IMR-90 (cell line): ENCODE measurements at regions not wholly inside any gene's neighbourhood (a gene's known extent, or its start where the extent isn't known, plus 50 kb on each side); places are given as distances from the start of the nearest gene placed in this dataset.

Experiments
- ATAC-seq: fragments of 200-7000 bp; cut with Tn5 transposase; 2 replicates; pipeline ENCODE4 v1.9.1; 2020; ENCODE audit warnings: low read depth, mild to moderate bottlenecking, moderate library complexity
- BruUV-seq: library from RNA; stranded (reverse); fragments of 400-500 nt; replicated peaks from 2 replicates; lab custom pipeline; 2021; lab: Mats Ljungman, UMichigan
- CTCF ChIA-PET: fragments of 300-600 bp; formaldehyde crosslinking; extraction: SDS; loops from one replicate; lab custom pipeline; 2021; ENCODE audit warnings: antibody characterized with exemption; lab: Yijun Ruan, JAX
- POLR2A ChIA-PET: fragments of 300-600 bp; sonication (Branson Sonifier 250); formaldehyde crosslinking; loops from one replicate; lab custom pipeline; 2022; ENCODE audit warnings: antibody characterized with exemption; ENCODE audit not compliant: unreplicated experiment; lab: Charles Lee
- DNase-seq: peaks from one replicate; pipeline ENCODE4 v3.0.0; 2013
- H2AFZ ChIP-seq: replicated peaks from 2 replicates; pipeline ENCODE3; 2013; ENCODE audit warnings: low read length, mild to moderate bottlenecking; ENCODE audit not compliant: poor library complexity
- H2AK5ac ChIP-seq: 2 replicates; pipeline ENCODE4 v1.6.1; 2013; ENCODE audit warnings: low read depth, low read length, inconsistent platforms
- H2AK9ac ChIP-seq: replicated peaks from 2 replicates; pipeline ENCODE3; 2013; ENCODE audit warnings: mild to moderate bottlenecking, low read depth, low read length, moderate library complexity; ENCODE audit not compliant: poor library complexity
- H2BK120ac ChIP-seq: 2 replicates; pipeline ENCODE4 v1.6.1; 2013; ENCODE audit warnings: low read depth, low read length, inconsistent platforms
- H2BK15ac ChIP-seq: 3 replicates; pipeline ENCODE4 v1.6.1; 2013; ENCODE audit warnings: low read depth, low read length, inconsistent platforms
- H2BK20ac ChIP-seq: 2 replicates; pipeline ENCODE4 v1.6.1; 2013; ENCODE audit warnings: low read depth, mild to moderate bottlenecking, inconsistent platforms, low read length, moderate library complexity
- H2BK5ac ChIP-seq: 2 replicates; pipeline ENCODE4 v1.6.1; 2013; ENCODE audit warnings: mild to moderate bottlenecking, low read depth, low read length, inconsistent platforms; ENCODE audit not compliant: poor library complexity, severe bottlenecking
- H3K14ac ChIP-seq: replicated peaks from 2 replicates; pipeline ENCODE4 v1.6.1; 2013; ENCODE audit warnings: low read depth, low read length, inconsistent platforms
- H3K18ac ChIP-seq: 2 replicates; pipeline ENCODE4 v1.6.1; 2013; ENCODE audit warnings: low read depth, low read length, control low read depth
- H3K23ac ChIP-seq: 2 replicates; pipeline ENCODE4 v1.6.1; 2013; ENCODE audit warnings: low read depth, low read length, inconsistent platforms
- H3K27ac ChIP-seq: 2 replicates; pipeline ENCODE4 v1.5.1; 2013; ENCODE audit warnings: mild to moderate bottlenecking, control low read depth, low read length; ENCODE audit not compliant: insufficient read depth
- H3K27me3 ChIP-seq: 2 replicates; pipeline ENCODE4 v1.6.1; 2013; ENCODE audit warnings: low read length; ENCODE audit not compliant: control insufficient read depth, insufficient read depth
- H3K36me3 ChIP-seq: 2 replicates; pipeline ENCODE4 v1.6.1; 2013; ENCODE audit warnings: low read length, mixed read lengths; ENCODE audit not compliant: control insufficient read depth, insufficient read depth
- H3K4ac ChIP-seq: 2 replicates; pipeline ENCODE4 v1.6.1; 2013; ENCODE audit warnings: low read depth, low read length, inconsistent platforms
- H3K4me1 ChIP-seq: 2 replicates; pipeline ENCODE4 v1.6.1; 2013; ENCODE audit warnings: low read length, mixed read lengths; ENCODE audit not compliant: control insufficient read depth, insufficient read depth
- H3K4me2 ChIP-seq: 2 replicates; pipeline ENCODE4 v1.6.1; 2013; ENCODE audit warnings: low read depth, mild to moderate bottlenecking, control low read depth, low read length, moderate library complexity
- H3K4me3 ChIP-seq: 2 replicates; pipeline ENCODE4 v1.5.1; 2013; ENCODE audit warnings: low read depth, mild to moderate bottlenecking, control low read depth, low read length, moderate library complexity; ENCODE audit not compliant: insufficient read depth
- H3K56ac ChIP-seq: 2 replicates; pipeline ENCODE4 v1.6.1; 2013; ENCODE audit warnings: low read length, inconsistent platforms; ENCODE audit not compliant: insufficient read depth; ENCODE audit errors: extremely low read depth
- H3K79me1 ChIP-seq, 2 experiments: 2 replicates each; pipeline ENCODE4 v1.6.1; 2013; ENCODE audit warnings: low read length in 2 of 2, inconsistent platforms in 1 of 2, low read depth in 1 of 2
- H3K9ac ChIP-seq: 2 replicates; pipeline ENCODE4 v1.6.1; 2013; ENCODE audit warnings: low read depth, low read length, control low read depth
- H3K9me1 ChIP-seq: 2 replicates; pipeline ENCODE4 v1.6.1; 2013; ENCODE audit warnings: low read length, inconsistent platforms; ENCODE audit not compliant: insufficient read depth
- H3K9me3 ChIP-seq: 2 replicates; pipeline ENCODE4 v1.6.1; 2013; ENCODE audit warnings: low read length; ENCODE audit not compliant: control insufficient read depth, insufficient read depth
- H4K20me1 ChIP-seq: 2 replicates; pipeline ENCODE4 v1.6.1; 2013; ENCODE audit warnings: low read length, inconsistent platforms; ENCODE audit not compliant: insufficient read depth
- H4K5ac ChIP-seq: 2 replicates; pipeline ENCODE4 v1.6.1; 2013; ENCODE audit warnings: mild to moderate bottlenecking, low read depth, low read length, control low read depth
- H4K8ac ChIP-seq, 2 experiments: 2 replicates each; pipeline ENCODE4 v1.6.1; 2013; ENCODE audit warnings: low read depth in 2 of 2, low read length in 2 of 2, control low read depth in 1 of 2, inconsistent platforms in 1 of 2
- H4K91ac ChIP-seq: 2 replicates; pipeline ENCODE4 v1.6.1; 2013; ENCODE audit warnings: low read depth, low read length, inconsistent platforms; ENCODE audit not compliant: insufficient read depth
- CEBPB ChIP-seq: IDR thresholded peaks from 2 replicates; pipeline ENCODE4 v1.6.1; 2012; ENCODE audit warnings: low read depth, low read length, improper control_type of control experiment
- CHD1 ChIP-seq: IDR thresholded peaks from 2 replicates; pipeline ENCODE4 v1.6.1; 2012; ENCODE audit warnings: low read depth, low read length, improper control_type of control experiment
- MAZ ChIP-seq: IDR thresholded peaks from 2 replicates; pipeline ENCODE4 v1.6.1; 2012; ENCODE audit warnings: low read depth, mild to moderate bottlenecking, low read length, improper control_type of control experiment, moderate library complexity, borderline replicate concordance
- MXI1 ChIP-seq: IDR thresholded peaks from 2 replicates; pipeline ENCODE4 v1.6.1; 2012; ENCODE audit warnings: low read depth, mild to moderate bottlenecking, low read length, moderate library complexity, borderline replicate concordance
- POLR2A ChIP-seq: IDR thresholded peaks from 2 replicates; pipeline ENCODE4 v1.6.1; 2012; ENCODE audit warnings: mild to moderate bottlenecking, low read depth, low read length
- RAD21 ChIP-seq: IDR thresholded peaks from 2 replicates; pipeline ENCODE4 v1.6.1; 2012; ENCODE audit warnings: low read length, improper control_type of control experiment
- WGBS, 2 experiments: methylation state at CpG; one replicate each; pipeline versions ENCODE4 v1.1.5 to v1.1.7; 2013; ENCODE audit warnings: missing lambda C conversion rate in 2 of 2; ENCODE audit not compliant: insufficient read length in 1 of 2; ENCODE audit errors: extremely low coverage in 2 of 2; 5-methylcytosine and 5-hydroxymethylcytosine counted together
- dilution Hi-C: fragments of 300-500 bp; cut with HindIII; formaldehyde crosslinking; loops from one replicate; pipeline ENCODE4 v1.14.3; 2018; ENCODE audit warnings: low sequenced_read_pairs; ENCODE audit not compliant: unreplicated experiment
- in situ Hi-C: fragments of 300-500 bp; cut with MboI; formaldehyde crosslinking; loops from 3 replicates; pipeline ENCODE4 v1.14.3; 2019; ENCODE audit warnings: low sequenced_read_pairs, inconsistent platforms, mixed read lengths
- intact Hi-C: fragments of 100-400 bp; cut with micrococcal nuclease; formaldehyde crosslinking; loops from 2 replicates; pipeline ENCODE4 v1.10.0; 2022
- TF ChIP-seq, protein P1 (sequence below): fragments of 150-350 bp; IDR thresholded peaks from 2 replicates; pipeline ENCODE4 v1.6.1; 2016; ENCODE audit warnings: low read depth, mild to moderate bottlenecking, low read length, moderate library complexity, borderline replicate concordance
- TF ChIP-seq, protein P2 (sequence below): conservative IDR thresholded peaks from 2 replicates; pipeline ENCODE4 v1.5.1; 2012; ENCODE audit warnings: mild to moderate bottlenecking, low read depth, low read length, improper control_type of control experiment

DNA sequence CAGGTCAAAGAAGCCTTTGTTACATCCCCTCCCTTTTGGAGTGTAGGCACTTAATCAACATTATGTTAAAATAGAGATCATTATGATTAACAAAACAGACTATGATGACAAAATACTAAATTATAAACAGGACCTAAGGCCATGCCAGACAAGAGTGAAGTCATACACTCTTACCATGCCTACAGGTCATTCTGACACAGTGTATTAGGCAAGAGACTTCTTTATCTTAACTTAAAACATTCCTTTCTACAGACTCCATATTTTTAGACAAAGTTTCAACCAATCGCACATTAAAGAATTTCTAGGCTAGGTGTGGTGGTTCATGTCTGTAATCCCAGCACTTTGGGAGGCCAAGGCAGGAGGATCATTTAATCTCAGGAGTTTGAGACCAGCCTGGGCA, 128.6 kb upstream of the SLC34A2 start:
- WGBS, 2 experiments = no CpG with 5 or more reads among the region's 1 CpG
- DNase-seq (no peak), ATAC-seq (no peak)
- no peaks in the 10 kb centered on the region for H4K20me1 ChIP-seq
- no peak overlapping the region for H2AK5ac ChIP-seq
- intact Hi-C loops = no loop called here
- no TSS peak for BruUV-seq
- CTCF ChIA-PET = no interaction called here
- in situ Hi-C loops = no loop called here
- H2AK9ac ChIP-seq = no peak overlapping the region
- H3K4ac ChIP-seq = no peak overlapping the region
- H3K27me3 ChIP-seq = no peaks in the 10 kb centered on the region; the same call in none of the 2 replicates
- H3K4me2 ChIP-seq = no peak overlapping the region
- no peak overlapping the region; the same call in 1 of the 2 replicates for H3K14ac ChIP-seq
- H3K56ac ChIP-seq = no peak overlapping the region
- H2BK20ac ChIP-seq = no peak overlapping the region
- dilution Hi-C loops = no loop called here
- no peaks in the 10 kb centered on the region for H3K79me1 ChIP-seq
- no peak overlapping the region for H3K23ac ChIP-seq
- no peak overlapping the region for H4K5ac ChIP-seq
- no peak overlapping the region for H2BK5ac ChIP-seq
- no peak overlapping the region for H3K4me3 ChIP-seq
- H3K27ac ChIP-seq = no peak overlapping the region
- TF ChIP-seq CEBPB (no peak), CHD1 (no peak), POLR2A (no peak), MAZ (no peak), MXI1 (no peak), RAD21 (no peak)
- TF ChIP-seq, protein P1, sequence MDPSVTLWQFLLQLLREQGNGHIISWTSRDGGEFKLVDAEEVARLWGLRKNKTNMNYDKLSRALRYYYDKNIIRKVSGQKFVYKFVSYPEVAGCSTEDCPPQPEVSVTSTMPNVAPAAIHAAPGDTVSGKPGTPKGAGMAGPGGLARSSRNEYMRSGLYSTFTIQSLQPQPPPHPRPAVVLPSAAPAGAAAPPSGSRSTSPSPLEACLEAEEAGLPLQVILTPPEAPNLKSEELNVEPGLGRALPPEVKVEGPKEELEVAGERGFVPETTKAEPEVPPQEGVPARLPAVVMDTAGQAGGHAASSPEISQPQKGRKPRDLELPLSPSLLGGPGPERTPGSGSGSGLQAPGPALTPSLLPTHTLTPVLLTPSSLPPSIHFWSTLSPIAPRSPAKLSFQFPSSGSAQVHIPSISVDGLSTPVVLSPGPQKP = no peak
- TF ChIP-seq, protein P2, sequence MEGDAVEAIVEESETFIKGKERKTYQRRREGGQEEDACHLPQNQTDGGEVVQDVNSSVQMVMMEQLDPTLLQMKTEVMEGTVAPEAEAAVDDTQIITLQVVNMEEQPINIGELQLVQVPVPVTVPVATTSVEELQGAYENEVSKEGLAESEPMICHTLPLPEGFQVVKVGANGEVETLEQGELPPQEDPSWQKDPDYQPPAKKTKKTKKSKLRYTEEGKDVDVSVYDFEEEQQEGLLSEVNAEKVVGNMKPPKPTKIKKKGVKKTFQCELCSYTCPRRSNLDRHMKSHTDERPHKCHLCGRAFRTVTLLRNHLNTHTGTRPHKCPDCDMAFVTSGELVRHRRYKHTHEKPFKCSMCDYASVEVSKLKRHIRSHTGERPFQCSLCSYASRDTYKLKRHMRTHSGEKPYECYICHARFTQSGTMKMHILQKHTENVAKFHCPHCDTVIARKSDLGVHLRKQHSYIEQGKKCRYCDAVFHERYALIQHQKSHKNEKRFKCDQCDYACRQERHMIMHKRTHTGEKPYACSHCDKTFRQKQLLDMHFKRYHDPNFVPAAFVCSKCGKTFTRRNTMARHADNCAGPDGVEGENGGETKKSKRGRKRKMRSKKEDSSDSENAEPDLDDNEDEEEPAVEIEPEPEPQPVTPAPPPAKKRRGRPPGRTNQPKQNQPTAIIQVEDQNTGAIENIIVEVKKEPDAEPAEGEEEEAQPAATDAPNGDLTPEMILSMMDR = no peak
- H3K9me3 ChIP-seq = no peaks in the 10 kb centered on the region
- H3K36me3 ChIP-seq = no peaks in the 10 kb centered on the region
- H2BK15ac ChIP-seq = no peak overlapping the region
- H2BK120ac ChIP-seq = no peak overlapping the region
- H3K9me1 ChIP-seq = no peaks in the 10 kb centered on the region
- H3K4me1 ChIP-seq = no peaks in the 10 kb centered on the region
- H2AFZ ChIP-seq = no peak overlapping the region
- H3K9ac ChIP-seq = no peak overlapping the region
- no peak overlapping the region for H4K8ac ChIP-seq
- no peak overlapping the region for H3K18ac ChIP-seq
- POLR2A ChIA-PET = no interaction called here
- no peak overlapping the region for H4K91ac ChIP-seq
